ENCODE measurements at regions not wholly inside any gene's neighbourhood (a gene's known extent, or its start where the extent isn't known, plus 50 kb on each side); places are given as distances from the start of the nearest gene placed in this dataset.

DNA sequence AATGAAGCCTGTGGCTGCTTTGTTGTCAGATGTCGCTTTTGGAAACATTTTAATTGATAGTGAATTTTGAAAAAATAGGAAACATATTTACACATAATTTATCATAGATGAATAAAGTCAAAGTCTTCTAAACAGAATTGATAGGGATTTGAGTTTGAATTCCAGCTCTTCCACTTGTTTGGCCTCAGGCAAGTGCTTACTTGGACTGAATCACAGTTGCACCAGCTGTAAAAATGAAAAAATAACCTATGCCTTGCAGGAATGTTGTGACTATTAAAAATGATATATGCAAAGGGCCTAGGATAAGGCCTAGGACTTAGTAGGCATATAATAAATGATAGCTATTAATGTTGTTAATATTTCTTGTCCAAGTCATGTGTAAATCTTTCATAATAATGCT is 618.5 kb upstream of the MMS22L start:
- CTCF ChIA-PET, result no interaction called here
- no peak for DNase-seq (ENCODE audit: low read depth, low spot score)
- POLR2A ChIA-PET, result no interaction called here
- TF ChIP-seq, protein P1, sequence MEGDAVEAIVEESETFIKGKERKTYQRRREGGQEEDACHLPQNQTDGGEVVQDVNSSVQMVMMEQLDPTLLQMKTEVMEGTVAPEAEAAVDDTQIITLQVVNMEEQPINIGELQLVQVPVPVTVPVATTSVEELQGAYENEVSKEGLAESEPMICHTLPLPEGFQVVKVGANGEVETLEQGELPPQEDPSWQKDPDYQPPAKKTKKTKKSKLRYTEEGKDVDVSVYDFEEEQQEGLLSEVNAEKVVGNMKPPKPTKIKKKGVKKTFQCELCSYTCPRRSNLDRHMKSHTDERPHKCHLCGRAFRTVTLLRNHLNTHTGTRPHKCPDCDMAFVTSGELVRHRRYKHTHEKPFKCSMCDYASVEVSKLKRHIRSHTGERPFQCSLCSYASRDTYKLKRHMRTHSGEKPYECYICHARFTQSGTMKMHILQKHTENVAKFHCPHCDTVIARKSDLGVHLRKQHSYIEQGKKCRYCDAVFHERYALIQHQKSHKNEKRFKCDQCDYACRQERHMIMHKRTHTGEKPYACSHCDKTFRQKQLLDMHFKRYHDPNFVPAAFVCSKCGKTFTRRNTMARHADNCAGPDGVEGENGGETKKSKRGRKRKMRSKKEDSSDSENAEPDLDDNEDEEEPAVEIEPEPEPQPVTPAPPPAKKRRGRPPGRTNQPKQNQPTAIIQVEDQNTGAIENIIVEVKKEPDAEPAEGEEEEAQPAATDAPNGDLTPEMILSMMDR (IDR thresholded peaks at IDR 0.05; ENCODE audit: insufficient read depth, low read length, missing control alignments), result no peak
- H3K4me3 ChIP-seq (ENCODE audit: low read depth, low read length), result no peak overlapping the region

DNA sequence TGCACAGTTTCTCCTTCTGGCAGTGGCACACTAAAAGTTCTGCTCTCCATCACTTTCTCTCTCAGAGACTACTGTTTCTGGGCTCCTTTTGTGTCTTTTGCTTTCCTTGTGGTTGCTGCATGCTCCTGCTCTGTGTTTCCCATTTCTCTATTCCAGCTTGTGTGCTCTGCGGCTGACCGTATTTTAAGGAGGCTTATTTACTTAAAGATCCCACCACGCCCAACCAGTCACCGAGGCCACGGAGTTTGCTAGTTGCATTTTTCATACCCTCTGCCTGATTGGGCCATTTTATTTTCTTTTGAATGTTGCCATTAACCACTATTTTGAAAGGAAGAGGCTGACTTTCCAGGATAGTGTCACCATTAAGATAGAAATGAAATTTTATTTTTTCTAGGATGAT is 626.4 kb upstream of the MMS22L start:
- POLR2A ChIA-PET, result no interaction called here
- H3K4me3 ChIP-seq (ENCODE audit: low read depth, low read length), result no peak overlapping the region
- no peak for DNase-seq (ENCODE audit: low read depth, low spot score)
- TF ChIP-seq, protein P1 (IDR thresholded peaks at IDR 0.05; ENCODE audit: insufficient read depth, low read length, missing control alignments), result no peak
- CTCF ChIA-PET, result no interaction called here

DNA sequence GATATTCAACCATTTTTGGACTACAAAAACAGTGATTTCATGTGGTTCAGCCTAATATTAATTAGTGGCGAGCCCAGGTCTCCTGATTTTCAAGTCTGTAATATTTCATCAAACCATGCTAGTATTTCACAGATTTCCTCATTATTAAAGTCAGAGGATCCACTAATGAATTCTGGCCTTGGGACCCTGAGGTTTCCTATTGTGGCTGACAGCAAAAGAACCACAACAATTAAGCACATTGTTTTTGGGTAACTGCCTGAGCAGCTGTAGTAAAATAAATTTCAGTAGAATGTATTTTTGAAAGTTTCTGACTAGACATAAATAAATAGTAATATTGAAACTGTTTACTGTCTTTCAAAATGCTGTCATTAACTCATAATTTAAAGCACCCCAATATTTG is 630.7 kb upstream of the MMS22L start:
- no peak for DNase-seq (ENCODE audit: low read depth, low spot score)
- CTCF ChIA-PET, result interaction anchor here (1.4 kb wide), 1 partner anchor 11 kb away, joined by 3 read pairs; no protein-coding TSS in a partner anchor
- POLR2A ChIA-PET, result no interaction called here
- TF ChIP-seq, protein P1 (IDR thresholded peaks at IDR 0.05; ENCODE audit: insufficient read depth, low read length, missing control alignments), result no peak
- no peak overlapping the region for H3K4me3 ChIP-seq (ENCODE audit: low read depth, low read length)

DNA sequence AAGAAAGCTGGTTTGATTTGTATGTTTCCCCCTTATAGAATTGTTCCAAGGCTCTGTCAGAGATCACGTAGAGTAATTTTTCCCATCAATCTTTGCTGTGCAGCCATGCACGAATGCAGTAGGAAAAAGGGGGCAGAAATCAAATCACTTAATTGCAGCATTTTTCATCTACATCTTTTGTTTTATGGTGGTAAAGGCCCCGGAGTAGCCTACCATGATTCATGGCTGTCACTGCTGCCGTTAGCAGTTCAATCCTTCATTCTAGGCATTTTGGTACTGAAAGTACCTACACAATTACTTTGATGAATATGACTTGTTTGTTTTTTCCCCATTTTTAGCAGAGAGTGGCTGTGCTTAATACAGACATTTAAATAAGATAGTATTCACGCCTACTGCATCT is 631.9 kb upstream of the MMS22L start:
- no peak for DNase-seq (ENCODE audit: low read depth, low spot score)
- H3K4me3 ChIP-seq (ENCODE audit: low read depth, low read length), result no peak overlapping the region
- POLR2A ChIA-PET, result no interaction called here
- CTCF ChIA-PET, result no interaction called here
- TF ChIP-seq, protein P1 (IDR thresholded peaks at IDR 0.05; ENCODE audit: insufficient read depth, low read length, missing control alignments), result no peak

DNA sequence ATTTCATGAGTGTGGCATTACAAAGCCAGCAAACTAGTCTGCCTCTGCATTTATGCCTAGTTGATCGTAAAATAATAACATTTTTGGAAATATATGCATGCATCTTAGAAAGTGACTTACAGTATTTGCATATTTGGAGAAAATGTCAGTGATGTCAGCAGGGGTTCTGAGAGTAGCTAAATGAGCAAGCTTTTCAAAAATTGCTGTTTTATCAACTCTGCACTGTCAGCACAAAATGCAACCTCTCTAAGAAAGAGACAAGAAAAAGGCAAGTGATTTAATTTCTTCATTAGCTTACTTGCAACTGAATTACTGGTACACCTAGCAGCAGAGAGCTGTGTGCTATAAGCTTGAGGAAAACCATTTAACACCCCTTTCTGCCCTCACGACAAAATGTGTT is 632.5 kb upstream of the MMS22L start:
- TF ChIP-seq, protein P1 (IDR thresholded peaks at IDR 0.05; ENCODE audit: insufficient read depth, low read length, missing control alignments), result no peak
- no peak for DNase-seq (ENCODE audit: low read depth, low spot score)
- CTCF ChIA-PET, result no interaction called here
- no peak overlapping the region for H3K4me3 ChIP-seq (ENCODE audit: low read depth, low read length)
- POLR2A ChIA-PET, result no interaction called here

DNA sequence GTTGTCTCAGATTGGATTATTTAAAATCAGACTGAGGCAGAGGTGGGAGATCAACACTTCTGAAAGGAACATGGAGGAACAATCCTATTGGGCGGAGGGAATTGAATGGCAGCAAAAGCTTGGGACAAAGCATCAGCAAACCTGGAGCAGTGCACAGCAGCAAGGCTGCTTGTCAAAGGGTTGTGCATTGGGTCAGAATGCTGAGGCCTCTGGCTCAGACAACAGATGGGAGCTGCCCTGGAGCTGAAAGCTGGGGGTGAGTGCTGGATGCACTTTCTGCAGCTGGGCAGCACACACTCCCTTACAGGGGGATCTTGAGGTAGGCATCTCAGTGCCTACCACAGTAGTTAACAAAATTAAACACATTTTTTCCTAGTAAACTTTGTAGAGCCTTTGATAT is 634.4 kb upstream of the MMS22L start:
- ChIA-PET CTCF (no interaction called here), POLR2A (no interaction called here)
- TF ChIP-seq, protein P1 (IDR thresholded peaks at IDR 0.05; ENCODE audit: insufficient read depth, low read length, missing control alignments), result no peak
- H3K4me3 ChIP-seq (ENCODE audit: low read depth, low read length), result no peak overlapping the region
- DNase-seq (ENCODE audit: low read depth, low spot score), result no peak
